Astrocyte of the cerebellum (primary cell): ENCODE measurements at regions not wholly inside any gene's neighbourhood (a gene's known extent, or its start where the extent isn't known, plus 50 kb on each side); places are given as distances from the start of the nearest gene placed in this dataset.

Source experiments
- DNase-seq: peaks from one replicate; pipeline ENCODE4 v3.0.0-alpha.2; 2011; ENCODE audit warnings: low read depth
- H3K4me3 ChIP-seq: 2 replicates; pipeline ENCODE4 v1.5.1; 2011; ENCODE audit warnings: mild to moderate bottlenecking, low read depth, low read length, moderate library complexity
- CTCF ChIP-seq: IDR thresholded peaks from 2 replicates; pipeline ENCODE4 v1.5.1; 2012; ENCODE audit warnings: low read length, low read depth, moderate library complexity, mild to moderate bottlenecking; ENCODE audit errors: missing control alignments
- in situ Hi-C: cut with HindIII; loops from 2 replicates; pipeline ENCODE4 v1.10.0; 2017; ENCODE audit warnings: low sequenced_read_pairs

GRCh38 chrX:44096666-44097065 lies 123.5 kb upstream of the NDP start:
- DNase-seq: no peak
- H3K4me3 ChIP-seq: no peak overlapping the region
- in situ Hi-C loops: no loop called here
- TF ChIP-seq CTCF: no peak

DNA sequence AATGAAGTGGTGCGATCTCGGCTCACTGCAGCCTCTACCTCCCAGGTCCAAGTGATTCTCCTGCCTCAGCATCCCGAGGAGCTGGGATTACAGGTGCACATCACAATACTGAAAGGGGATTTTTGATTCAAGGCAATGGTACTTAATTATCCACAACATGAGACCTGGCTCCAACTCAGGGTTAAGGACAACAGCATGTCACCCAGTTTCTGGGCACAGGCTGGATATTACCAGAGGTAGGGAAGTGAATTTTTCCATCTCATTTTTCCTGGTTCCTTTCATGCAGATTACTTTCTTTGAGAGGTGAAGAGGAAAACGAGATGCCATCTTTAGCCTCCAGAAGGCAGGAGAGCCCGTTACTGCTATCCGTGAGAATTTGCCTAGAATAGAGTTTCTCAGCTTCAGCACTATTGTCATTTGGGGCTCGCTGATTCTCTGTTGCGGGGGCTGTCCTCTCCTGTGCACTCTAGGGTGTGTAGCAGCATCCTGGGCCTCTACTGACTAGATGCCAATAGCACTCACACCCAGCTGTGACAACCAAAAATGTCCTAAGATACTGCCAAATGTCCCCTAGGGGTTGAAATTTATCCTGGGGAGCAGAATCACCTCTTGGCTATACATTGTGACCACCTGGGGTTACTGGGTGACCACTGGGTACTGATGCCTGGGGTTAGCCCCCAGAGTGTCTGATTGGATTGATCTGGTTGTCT lies 121.8 kb upstream of the NDP start:
- in situ Hi-C loops: no loop called here
- no peak overlapping the region for H3K4me3 ChIP-seq
- no peak for DNase-seq
- TF ChIP-seq CTCF: no peak

DNA sequence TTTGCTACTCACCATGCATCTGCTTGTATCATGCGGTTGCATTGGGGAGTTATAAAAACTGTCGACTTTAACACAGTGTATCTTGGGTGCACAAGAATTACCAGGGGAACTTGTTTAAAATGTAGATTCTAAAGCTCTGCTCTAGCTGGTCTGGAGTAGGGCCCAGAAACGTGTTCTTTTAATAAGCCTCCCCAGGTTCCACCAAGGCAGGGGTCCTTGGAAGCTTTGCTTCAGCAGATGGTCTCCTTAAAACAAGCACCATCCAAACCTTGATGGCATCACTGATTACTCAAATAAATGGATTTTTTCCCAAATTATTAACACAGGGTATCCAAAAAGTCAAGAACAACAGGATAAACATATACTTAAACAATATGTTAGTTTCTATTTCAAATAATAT lies 120.2 kb upstream of the NDP start:
- no peak for DNase-seq
- in situ Hi-C loops: no loop called here
- no peak for TF ChIP-seq CTCF
- H3K4me3 ChIP-seq: no peak overlapping the region

- DNase-seq: no peak
- no peak overlapping the region for H3K4me3 ChIP-seq
- in situ Hi-C loops: no loop called here
- TF ChIP-seq CTCF: no peak
Measured at GRCh38 chrX:44092778-44093177, 119.6 kb upstream of the NDP start.

- no peak overlapping the region for H3K4me3 ChIP-seq
- no peak for DNase-seq
- in situ Hi-C loops: no loop called here
- no peak for TF ChIP-seq CTCF
Measured at GRCh38 chrX:44088510-44089144, 115.4 kb upstream of the NDP start.

- no peak for TF ChIP-seq CTCF
- in situ Hi-C loops: no loop called here
- DNase-seq: no peak
- no peak overlapping the region for H3K4me3 ChIP-seq
Measured at GRCh38 chrX:44085209-44085608, 112.0 kb upstream of the NDP start.
